HEK293 (cell line): ENCODE measurements at regions not wholly inside any gene's neighbourhood (a gene's known extent, or its start where the extent isn't known, plus 50 kb on each side); places are given as distances from the start of the nearest gene placed in this dataset.

ENCODE experiments used
- ZNF239 ChIP-seq: fragments of 450-650 bp; formaldehyde crosslinking; IDR thresholded peaks from 2 replicates; pipeline ENCODE4 v1.5.1; 2016; ENCODE audit warnings: missing biosample characterization, missing genetic modification characterization
- ZNF626 ChIP-seq: fragments of 450-650 bp; sonication (Bioruptor Pico); formaldehyde crosslinking; IDR thresholded peaks from 2 replicates; pipeline ENCODE4 v1.5.1; 2018; ENCODE audit warnings: missing biosample characterization, missing genetic modification characterization, inconsistent platforms
- ZNF76 ChIP-seq: fragments of 450-650 bp; formaldehyde crosslinking; IDR thresholded peaks from 2 replicates; pipeline ENCODE4; 2016; ENCODE audit warnings: low read depth, missing biosample characterization, missing genetic modification characterization, borderline replicate concordance
- ZNF792 ChIP-seq: fragments of 450-650 bp; formaldehyde crosslinking; IDR thresholded peaks from 2 replicates; pipeline ENCODE4 v1.5.1; 2016; ENCODE audit warnings: missing biosample characterization, missing genetic modification characterization
- TF ChIP-seq, protein P1 (sequence below): fragments of 450-650 bp; formaldehyde crosslinking; IDR thresholded peaks from 2 replicates; pipeline ENCODE4 v1.5.1; 2016; ENCODE audit warnings: missing biosample characterization, missing genetic modification characterization
- TF ChIP-seq, protein P2 (sequence below): fragments of 450-650 bp; formaldehyde crosslinking; IDR thresholded peaks from 2 replicates; pipeline ENCODE4 v1.5.1; 2016; ENCODE audit warnings: missing biosample characterization, missing genetic modification characterization
- TF ChIP-seq, protein P3 (sequence below): fragments of 450-650 bp; formaldehyde crosslinking; optimal IDR thresholded peaks from 2 replicates; pipeline ENCODE3; 2016; ENCODE audit warnings: missing biosample characterization, mild to moderate bottlenecking, missing genetic modification characterization

DNA sequence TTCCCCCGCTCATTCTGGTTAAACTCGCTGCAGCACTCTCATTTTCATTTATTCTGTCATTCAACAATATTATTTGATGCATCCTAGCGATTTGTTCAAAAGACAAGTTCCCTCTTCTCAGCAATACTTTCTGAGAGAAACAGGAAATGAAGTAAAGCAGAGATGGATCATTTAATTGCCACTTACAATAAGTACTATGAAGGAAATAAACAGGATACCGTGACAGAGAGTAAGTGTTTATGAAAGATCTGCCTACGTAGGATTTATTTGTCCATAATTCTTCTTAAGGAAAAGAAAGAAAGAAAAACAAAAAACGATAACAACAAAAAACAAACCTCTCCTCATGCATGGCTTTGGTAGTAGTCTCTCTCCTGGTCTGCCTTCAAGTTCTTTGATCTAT is 406.8 kb upstream of the ZNF608 start:
- TF ChIP-seq, protein P1, sequence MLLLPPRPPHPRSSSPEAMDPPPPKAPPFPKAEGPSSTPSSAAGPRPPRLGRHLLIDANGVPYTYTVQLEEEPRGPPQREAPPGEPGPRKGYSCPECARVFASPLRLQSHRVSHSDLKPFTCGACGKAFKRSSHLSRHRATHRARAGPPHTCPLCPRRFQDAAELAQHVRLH: no peak
- TF ChIP-seq ZNF76 (tag by site-specific recombination) (no peak), ZNF239 (tag by site-specific recombination) (no peak), ZNF792 (no peak), ZNF626 (tag by site-specific recombination) (no peak)
- TF ChIP-seq, protein P2, sequence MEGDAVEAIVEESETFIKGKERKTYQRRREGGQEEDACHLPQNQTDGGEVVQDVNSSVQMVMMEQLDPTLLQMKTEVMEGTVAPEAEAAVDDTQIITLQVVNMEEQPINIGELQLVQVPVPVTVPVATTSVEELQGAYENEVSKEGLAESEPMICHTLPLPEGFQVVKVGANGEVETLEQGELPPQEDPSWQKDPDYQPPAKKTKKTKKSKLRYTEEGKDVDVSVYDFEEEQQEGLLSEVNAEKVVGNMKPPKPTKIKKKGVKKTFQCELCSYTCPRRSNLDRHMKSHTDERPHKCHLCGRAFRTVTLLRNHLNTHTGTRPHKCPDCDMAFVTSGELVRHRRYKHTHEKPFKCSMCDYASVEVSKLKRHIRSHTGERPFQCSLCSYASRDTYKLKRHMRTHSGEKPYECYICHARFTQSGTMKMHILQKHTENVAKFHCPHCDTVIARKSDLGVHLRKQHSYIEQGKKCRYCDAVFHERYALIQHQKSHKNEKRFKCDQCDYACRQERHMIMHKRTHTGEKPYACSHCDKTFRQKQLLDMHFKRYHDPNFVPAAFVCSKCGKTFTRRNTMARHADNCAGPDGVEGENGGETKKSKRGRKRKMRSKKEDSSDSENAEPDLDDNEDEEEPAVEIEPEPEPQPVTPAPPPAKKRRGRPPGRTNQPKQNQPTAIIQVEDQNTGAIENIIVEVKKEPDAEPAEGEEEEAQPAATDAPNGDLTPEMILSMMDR (tag by site-specific recombination): no peak
- TF ChIP-seq, protein P3, sequence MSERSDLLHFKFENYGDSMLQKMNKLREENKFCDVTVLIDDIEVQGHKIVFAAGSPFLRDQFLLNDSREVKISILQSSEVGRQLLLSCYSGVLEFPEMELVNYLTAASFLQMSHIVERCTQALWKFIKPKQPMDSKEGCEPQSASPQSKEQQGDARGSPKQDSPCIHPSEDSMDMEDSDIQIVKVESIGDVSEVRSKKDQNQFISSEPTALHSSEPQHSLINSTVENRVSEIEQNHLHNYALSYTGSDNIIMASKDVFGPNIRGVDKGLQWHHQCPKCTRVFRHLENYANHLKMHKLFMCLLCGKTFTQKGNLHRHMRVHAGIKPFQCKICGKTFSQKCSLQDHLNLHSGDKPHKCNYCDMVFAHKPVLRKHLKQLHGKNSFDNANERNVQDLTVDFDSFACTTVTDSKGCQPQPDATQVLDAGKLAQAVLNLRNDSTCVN (tag by site-specific recombination): no peak
